ENCODE measurements at regions not wholly inside any gene's neighbourhood (a gene's known extent, or its start where the extent isn't known, plus 50 kb on each side); places are given as distances from the start of the nearest gene placed in this dataset.

- no peaks in the 10 kb centered on the region for H4K20me1 ChIP-seq (ENCODE audit: control insufficient read depth, insufficient read depth, low read length, poor library complexity, severe bottlenecking)
- peaks cover 0 to 45% (median 0%) of the 10 kb centered on the region in 3 donors for H3K9me3 ChIP-seq (ENCODE audit: control extremely low read depth in 1 of 3, control insufficient read depth in 2 of 3, insufficient read depth in 1 of 3, low read length in 2 of 3)
- no peak overlapping the region for H3K27ac ChIP-seq (ENCODE audit: low read length in 2 of 2)
- Mint-ChIP-seq H3K4me1 (peaks cover 59% of the 10 kb centered on the region), H3K27me3 (no peaks in the 10 kb centered on the region), H3K27ac (no peak overlapping the region), H3K9me3 (ENCODE audit: insufficient read depth) (no peaks in the 10 kb centered on the region), H3K4me3 (peak overlapping the region; percentile 16)
- peaks cover 50 to 59% of the 10 kb centered on the region in 2 donors for H3K4me1 ChIP-seq (ENCODE audit: control insufficient read depth in 2 of 2, insufficient read depth in 2 of 2, low read length in 2 of 2)
- H2AFZ ChIP-seq (ENCODE audit: insufficient read depth, low read depth, low read length, poor library complexity, severe bottlenecking) = no peak overlapping the region
- no peak overlapping the region for H3K4me3 ChIP-seq (ENCODE audit: control extremely low read depth in 1 of 5, extremely low read depth in 1 of 5, insufficient read depth in 1 of 5, low read depth in 2 of 5, low read length in 4 of 5)
- no peaks in the 10 kb centered on the region for H3K79me2 ChIP-seq (ENCODE audit: control insufficient read depth, insufficient read depth, low read length)
- no peak for DNase-seq
- CTCF ChIA-PET = interaction anchor here (1.1 to 1.4 kb wide), 3 partner anchors 11 to 83 kb away, joined by 3 to 8 read pairs (median 3); no protein-coding TSS in a partner anchor
- peak overlapping the region; percentile 8 for H3K4me2 ChIP-seq (replicated peaks; ENCODE audit: low read depth, low read length, poor library complexity, severe bottlenecking)
- no peak for ATAC-seq (ENCODE audit: low read depth)
- intact Hi-C loops (cut with micrococcal nuclease) = no loop called here
- POLR2A ChIA-PET = no interaction called here
- no peak overlapping the region for H3K9ac ChIP-seq (ENCODE audit: low read length)
- no peak for TF ChIP-seq CTCF (IDR thresholded peaks at IDR 0.05)
- TF ChIP-seq EZH2 (IDR thresholded peaks at IDR 0.05; ENCODE audit: borderline replicate concordance, insufficient read depth, low read depth, low read length, poor library complexity, severe bottlenecking) = no peak
- no peaks in the 10 kb centered on the region for H3K27me3 ChIP-seq (replicated peaks in 1 of 4; ENCODE audit: control extremely low read depth in 1 of 4, control insufficient read depth in 3 of 4, insufficient read depth in 4 of 4, low read length in 3 of 4)
- no peaks in the 10 kb centered on the region for H3K36me3 ChIP-seq (replicated peaks in 1 of 2; ENCODE audit: control extremely low read depth in 1 of 2, control insufficient read depth in 1 of 2, extremely low read depth in 1 of 2, insufficient read depth in 2 of 2, low read length in 1 of 2)
- 67% methylated on average over 2 of the region's 2 CpGs for WGBS (ENCODE audit: insufficient coverage)
Observed at GRCh38 chr22:22820626-22821025, 67.0 kb upstream of the IGLL5 start.

- Histone ChIP-seq H3K4me1 (ENCODE audit: control insufficient read depth in 2 of 2, insufficient read depth in 2 of 2, low read length in 2 of 2) (peaks cover 50 to 54% of the 10 kb centered on the region in 2 donors), H3K27ac (ENCODE audit: low read length in 2 of 2) (no peak overlapping the region), H3K27me3 (replicated peaks in 1 of 4; ENCODE audit: control extremely low read depth in 1 of 4, control insufficient read depth in 3 of 4, insufficient read depth in 4 of 4, low read length in 3 of 4) (no peaks in the 10 kb centered on the region), H4K20me1 (ENCODE audit: control insufficient read depth, insufficient read depth, low read length, poor library complexity, severe bottlenecking) (no peaks in the 10 kb centered on the region), H3K4me2 (replicated peaks; ENCODE audit: low read depth, low read length, poor library complexity, severe bottlenecking) (no peak overlapping the region), H3K4me3 (ENCODE audit: control extremely low read depth in 1 of 5, extremely low read depth in 1 of 5, insufficient read depth in 1 of 5, low read depth in 2 of 5, low read length in 4 of 5) (no peak overlapping the region), H3K36me3 (replicated peaks in 1 of 2; ENCODE audit: control extremely low read depth in 1 of 2, control insufficient read depth in 1 of 2, extremely low read depth in 1 of 2, insufficient read depth in 2 of 2, low read length in 1 of 2) (no peaks in the 10 kb centered on the region), H3K9ac (ENCODE audit: low read length) (no peak overlapping the region), H3K79me2 (ENCODE audit: control insufficient read depth, insufficient read depth, low read length) (no peaks in the 10 kb centered on the region), H2AFZ (ENCODE audit: insufficient read depth, low read depth, low read length, poor library complexity, severe bottlenecking) (no peak overlapping the region), H3K9me3 (ENCODE audit: control extremely low read depth in 1 of 3, control insufficient read depth in 2 of 3, insufficient read depth in 1 of 3, low read length in 2 of 3) (peaks cover 0 to 45% (median 0%) of the 10 kb centered on the region in 3 donors)
- intact Hi-C loops (cut with micrococcal nuclease) = no loop called here
- ChIA-PET CTCF (interaction anchor here (5.1 kb wide), 1 partner anchor 10 kb away, joined by 30 read pairs; no protein-coding TSS in a partner anchor), POLR2A (no interaction called here)
- peaks cover 54% of the 10 kb centered on the region for H3K4me1 Mint-ChIP-seq
- ATAC-seq (ENCODE audit: low read depth) = no peak
- no peaks in the 10 kb centered on the region for H3K27me3 Mint-ChIP-seq
- DNase-seq = no peak
- H3K4me3 Mint-ChIP-seq = no peak overlapping the region
- no peaks in the 10 kb centered on the region for H3K9me3 Mint-ChIP-seq (ENCODE audit: insufficient read depth)
- H3K27ac Mint-ChIP-seq = no peak overlapping the region
- WGBS (ENCODE audit: insufficient coverage) = 82% methylated on average over 1 of the region's 2 CpGs
- TF ChIP-seq CTCF (IDR thresholded peaks at IDR 0.05) = no peak
Observed at GRCh38 chr22:22821340-22821739, 66.3 kb upstream of the IGLL5 start.
